HPDE6-E6E7 (cell line): ENCODE measurements at regions not wholly inside any gene's neighbourhood (a gene's known extent, or its start where the extent isn't known, plus 50 kb on each side); places are given as distances from the start of the nearest gene placed in this dataset.
"Not testable (repeated sequence)": the region's sequence is repeated elsewhere in the genome, so short reads cannot be mapped to it uniquely, and the experiment has no call there.

Experiments used
- DNase-seq: peaks from one replicate; pipeline ENCODE4 v3.0.0; 2011; ENCODE audit warnings: missing footprints; ENCODE audit errors: extremely low spot score

- no peak for DNase-seq
These were observed 469.0 kb downstream of the TFEC start for GRCh38 chr7:115561335-115562110.

- no peak for DNase-seq
These were observed 470.7 kb downstream of the TFEC start for GRCh38 chr7:115559877-115560276.

- no peak for DNase-seq
These were observed 472.4 kb downstream of the TFEC start for GRCh38 chr7:115558161-115558560.

GRCh38 chr7:115557296-115557695 is 473.3 kb downstream of the TFEC start:
- not testable (repeated sequence) for DNase-seq

- no peak for DNase-seq
These were observed 477.8 kb downstream of the TFEC start for GRCh38 chr7:115552766-115553165.

- DNase-seq, result no peak
These were observed 480.7 kb downstream of the TFEC start for GRCh38 chr7:115549910-115550309.

GRCh38 chr7:115548756-115549155 is 481.8 kb downstream of the TFEC start:
- no peak for DNase-seq

GRCh38 chr7:115546790-115547189 is 483.8 kb downstream of the TFEC start:
- no peak for DNase-seq

GRCh38 chr7:115533785-115534184 is 496.8 kb downstream of the TFEC start:
- no peak for DNase-seq

GRCh38 chr7:115526278-115526677 is 504.3 kb downstream of the TFEC start:
- no peak for DNase-seq

GRCh38 chr7:115522174-115522573 is 508.4 kb downstream of the TFEC start:
- DNase-seq, result no peak

- no peak for DNase-seq
These were observed 514.2 kb downstream of the TFEC start for GRCh38 chr7:115516341-115516740.

GRCh38 chr7:115511330-115511729 is 519.2 kb downstream of the TFEC start:
- no peak for DNase-seq

GRCh38 chr7:115505136-115505535 is 525.4 kb downstream of the TFEC start:
- DNase-seq, result no peak

GRCh38 chr7:115499956-115500355 is 530.6 kb downstream of the TFEC start:
- DNase-seq, result no peak

GRCh38 chr7:115496006-115496405 is 534.6 kb downstream of the TFEC start:
- DNase-seq, result no peak

- DNase-seq, result no peak
These were observed 535.9 kb downstream of the TFEC start for GRCh38 chr7:115494529-115495147.

GRCh38 chr7:115493381-115493780 is 537.2 kb downstream of the TFEC start:
- DNase-seq, result no peak

GRCh38 chr7:115491744-115492380 is 538.7 kb downstream of the TFEC start:
- DNase-seq, result no peak

GRCh38 chr7:115479448-115479847 is 551.1 kb downstream of the TFEC start:
- no peak for DNase-seq

- DNase-seq, result no peak
These were observed 552.1 kb downstream of the TFEC start for GRCh38 chr7:115478426-115478825.

GRCh38 chr7:115477193-115477651 is 553.3 kb downstream of the TFEC start:
- no peak for DNase-seq

- no peak for DNase-seq
These were observed 553.8 kb downstream of the TFEC start for GRCh38 chr7:115476671-115477181.
